ENCODE measurements at regions not wholly inside any gene's neighbourhood (a gene's known extent, or its start where the extent isn't known, plus 50 kb on each side); places are given as distances from the start of the nearest gene placed in this dataset.

GRCh38 chr10:128534686-128535085 lies 408.5 kb upstream of the MKI67 start:
- no peaks in the 10 kb centered on the region for H3K79me2 ChIP-seq (ENCODE audit: insufficient read depth, low read length)
- no peaks in the 10 kb centered on the region for H4K20me1 ChIP-seq (ENCODE audit: insufficient read depth, low read length)
- no peak overlapping the region for H2AFZ ChIP-seq (ENCODE audit: low read length)
- no peak overlapping the region for H3K9ac ChIP-seq (ENCODE audit: low read length)
- H3K9me3 ChIP-seq (ENCODE audit: low read length), result no peaks in the 10 kb centered on the region
- no peak overlapping the region for H3K4me2 ChIP-seq (ENCODE audit: low read length)
- H3K4me3 ChIP-seq (ENCODE audit: low read depth, low read length, poor library complexity, severe bottlenecking), result no peak overlapping the region
- TF ChIP-seq CTCF (IDR thresholded peaks at IDR 0.05; ENCODE audit: low read length), result no peak
- no peak for TF ChIP-seq EZH2 (IDR thresholded peaks at IDR 0.05; ENCODE audit: borderline replicate concordance, low read length)
- no peaks in the 10 kb centered on the region for H3K4me1 ChIP-seq (ENCODE audit: insufficient read depth, low read length, severe bottlenecking)
- no peaks in the 10 kb centered on the region for H3K9me2 ChIP-seq (ENCODE audit: low read depth, low read length)
- peaks cover 6% of the 10 kb centered on the region for H3K27me3 ChIP-seq (ENCODE audit: insufficient read depth, low read length)
- H3K36me3 ChIP-seq (ENCODE audit: insufficient read depth, low read length), result no peaks in the 10 kb centered on the region
- H3K27ac ChIP-seq (ENCODE audit: low read depth, low read length, poor library complexity, severe bottlenecking), result no peak overlapping the region
- H3F3A ChIP-seq (ENCODE audit: insufficient read depth, low read length), result no peaks in the 10 kb centered on the region

GRCh38 chr10:128536259-128536658 lies 410.0 kb upstream of the MKI67 start:
- no peaks in the 10 kb centered on the region for H3K4me1 ChIP-seq (ENCODE audit: insufficient read depth, low read length, severe bottlenecking)

GRCh38 chr10:128537834-128538330 lies 411.7 kb upstream of the MKI67 start:
- peaks cover 6% of the 10 kb centered on the region for H3K27me3 ChIP-seq (ENCODE audit: insufficient read depth, low read length)
- TF ChIP-seq EZH2 (IDR thresholded peaks at IDR 0.05; ENCODE audit: borderline replicate concordance, low read length), result no peak
- TF ChIP-seq CTCF (IDR thresholded peaks at IDR 0.05; ENCODE audit: low read length), result no peak
- no peak overlapping the region for H3K9ac ChIP-seq (ENCODE audit: low read length)
- H3K4me2 ChIP-seq (ENCODE audit: low read length), result no peak overlapping the region
- no peaks in the 10 kb centered on the region for H3K9me2 ChIP-seq (ENCODE audit: low read depth, low read length)
- H3F3A ChIP-seq (ENCODE audit: insufficient read depth, low read length), result no peaks in the 10 kb centered on the region
- no peaks in the 10 kb centered on the region for H3K9me3 ChIP-seq (ENCODE audit: low read length)
- no peak overlapping the region for H3K27ac ChIP-seq (ENCODE audit: low read depth, low read length, poor library complexity, severe bottlenecking)
- H3K4me1 ChIP-seq (ENCODE audit: insufficient read depth, low read length, severe bottlenecking), result no peaks in the 10 kb centered on the region
- no peaks in the 10 kb centered on the region for H4K20me1 ChIP-seq (ENCODE audit: insufficient read depth, low read length)
- no peak overlapping the region for H3K4me3 ChIP-seq (ENCODE audit: low read depth, low read length, poor library complexity, severe bottlenecking)
- H3K36me3 ChIP-seq (ENCODE audit: insufficient read depth, low read length), result no peaks in the 10 kb centered on the region
- no peak overlapping the region for H2AFZ ChIP-seq (ENCODE audit: low read length)
- no peaks in the 10 kb centered on the region for H3K79me2 ChIP-seq (ENCODE audit: insufficient read depth, low read length)

More at GRCh38 chr10:128536259-128536658, 410.0 kb upstream of the MKI67 start:
- Histone ChIP-seq H3K4me3 (ENCODE audit: low read depth, low read length, poor library complexity, severe bottlenecking) (no peak overlapping the region), H3K9ac (ENCODE audit: low read length) (no peak overlapping the region), H3K79me2 (ENCODE audit: insufficient read depth, low read length) (no peaks in the 10 kb centered on the region), H3K9me2 (ENCODE audit: low read depth, low read length) (no peaks in the 10 kb centered on the region), H3K36me3 (ENCODE audit: insufficient read depth, low read length) (no peaks in the 10 kb centered on the region), H3K9me3 (ENCODE audit: low read length) (no peaks in the 10 kb centered on the region), H3K4me2 (ENCODE audit: low read length) (no peak overlapping the region), H3F3A (ENCODE audit: insufficient read depth, low read length) (no peaks in the 10 kb centered on the region), H2AFZ (ENCODE audit: low read length) (no peak overlapping the region), H4K20me1 (ENCODE audit: insufficient read depth, low read length) (no peaks in the 10 kb centered on the region), H3K27me3 (ENCODE audit: insufficient read depth, low read length) (peaks cover 6% of the 10 kb centered on the region), H3K27ac (ENCODE audit: low read depth, low read length, poor library complexity, severe bottlenecking) (no peak overlapping the region)
- TF ChIP-seq CTCF (IDR thresholded peaks at IDR 0.05; ENCODE audit: low read length) (no peak), EZH2 (IDR thresholded peaks at IDR 0.05; ENCODE audit: borderline replicate concordance, low read length) (no peak)
